ENCODE measurements at regions not wholly inside any gene's neighbourhood (a gene's known extent, or its start where the extent isn't known, plus 50 kb on each side); places are given as distances from the start of the nearest gene placed in this dataset.
A peak's percentile ranks its signal among the peaks of the same experiment; 100 is the strongest.

DNA sequence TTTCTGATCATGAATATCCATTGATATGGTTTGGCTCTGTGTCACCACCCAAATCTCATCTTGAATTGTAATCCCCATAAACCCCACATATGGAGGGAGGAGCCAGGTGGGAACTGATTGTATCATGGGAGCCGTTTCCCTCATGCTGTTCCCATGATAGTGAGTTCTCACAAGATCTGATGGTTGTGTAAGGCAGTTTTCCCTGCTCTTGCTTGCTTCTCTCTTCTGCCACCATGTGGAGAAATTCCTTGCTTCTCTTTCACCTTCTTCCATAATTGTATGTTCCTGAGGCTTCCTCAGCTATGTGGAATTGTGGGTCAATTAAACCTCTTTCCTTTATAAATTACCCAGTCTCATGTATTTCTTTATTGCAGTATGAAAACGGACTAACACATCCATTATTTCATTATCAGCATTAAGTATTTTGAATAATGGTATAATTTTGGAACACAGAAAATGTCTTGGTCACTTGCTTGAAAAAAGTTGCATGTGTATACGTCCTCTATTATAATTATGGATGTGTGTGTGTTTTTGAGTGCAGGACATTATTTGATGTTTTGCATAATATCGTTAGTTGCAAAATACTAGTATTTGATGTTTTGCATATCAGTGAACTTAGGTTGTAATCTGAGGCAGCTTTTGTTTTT lies 334.6 kb downstream of the PCDH10 start:
- DNase-seq (ENCODE audit: low read depth in 2 of 2) = peak in 1 of 2 donors; percentile 2

DNA sequence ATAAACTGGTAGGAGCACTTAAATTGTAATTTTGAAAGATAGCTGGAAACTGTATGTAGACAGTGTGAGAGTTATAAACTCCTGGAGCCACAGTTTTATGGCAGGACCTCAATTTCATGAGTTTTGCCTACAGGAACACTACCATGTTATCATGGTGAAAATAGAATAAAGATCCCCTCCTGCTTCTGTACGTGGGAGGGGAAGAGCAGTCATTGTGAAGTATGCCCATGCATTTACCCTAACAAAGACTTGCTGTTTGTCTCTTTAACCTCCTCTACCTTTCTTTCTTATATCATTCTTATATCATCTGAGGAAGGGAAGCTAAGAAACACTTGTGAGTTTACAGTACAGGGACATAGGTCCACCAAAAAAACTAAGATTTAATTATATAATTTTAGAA lies 327.0 kb downstream of the PCDH10 start:
- DNase-seq (ENCODE audit: low read depth in 2 of 2) = no peak

DNA sequence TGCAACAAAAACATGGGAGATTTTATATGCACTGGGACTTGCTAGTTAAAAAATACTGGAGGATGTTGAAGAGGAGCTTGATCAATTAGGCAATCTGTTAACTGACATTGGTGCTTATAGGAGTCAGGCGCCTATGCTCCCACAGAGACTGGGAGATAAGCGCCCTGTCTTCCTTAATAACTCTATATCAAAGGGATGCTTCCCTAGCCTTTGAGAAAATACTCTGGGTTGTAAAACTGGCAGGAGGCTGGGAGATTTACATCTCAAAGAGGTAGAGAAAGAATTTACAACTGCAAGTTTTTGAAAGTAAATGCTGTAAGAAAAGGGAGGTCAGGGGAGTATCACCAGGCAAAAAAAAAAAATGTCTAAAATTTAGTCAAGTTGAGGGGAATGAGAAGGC lies 325.4 kb downstream of the PCDH10 start:
- DNase-seq (ENCODE audit: low read depth in 2 of 2) = no peak

DNA sequence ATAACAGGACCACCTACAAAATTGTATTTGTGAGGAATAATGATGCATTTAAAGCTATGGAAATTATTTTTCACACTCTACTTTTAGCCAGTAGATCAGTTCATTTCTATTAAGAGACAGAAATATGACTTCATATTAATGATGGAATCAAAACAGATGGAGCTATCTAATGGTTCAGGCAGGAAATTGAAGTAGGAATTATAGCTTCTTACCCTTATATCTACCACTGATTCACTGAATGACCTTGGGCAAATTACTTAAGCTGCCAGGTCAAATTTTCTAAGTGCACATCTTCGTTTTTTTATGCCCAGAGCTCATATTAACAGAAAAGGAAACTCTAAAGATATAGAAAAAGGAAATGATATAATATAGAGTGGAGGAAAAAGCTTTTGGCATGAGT lies 323.1 kb downstream of the PCDH10 start:
- no peak for DNase-seq (ENCODE audit: low read depth in 2 of 2)

DNA sequence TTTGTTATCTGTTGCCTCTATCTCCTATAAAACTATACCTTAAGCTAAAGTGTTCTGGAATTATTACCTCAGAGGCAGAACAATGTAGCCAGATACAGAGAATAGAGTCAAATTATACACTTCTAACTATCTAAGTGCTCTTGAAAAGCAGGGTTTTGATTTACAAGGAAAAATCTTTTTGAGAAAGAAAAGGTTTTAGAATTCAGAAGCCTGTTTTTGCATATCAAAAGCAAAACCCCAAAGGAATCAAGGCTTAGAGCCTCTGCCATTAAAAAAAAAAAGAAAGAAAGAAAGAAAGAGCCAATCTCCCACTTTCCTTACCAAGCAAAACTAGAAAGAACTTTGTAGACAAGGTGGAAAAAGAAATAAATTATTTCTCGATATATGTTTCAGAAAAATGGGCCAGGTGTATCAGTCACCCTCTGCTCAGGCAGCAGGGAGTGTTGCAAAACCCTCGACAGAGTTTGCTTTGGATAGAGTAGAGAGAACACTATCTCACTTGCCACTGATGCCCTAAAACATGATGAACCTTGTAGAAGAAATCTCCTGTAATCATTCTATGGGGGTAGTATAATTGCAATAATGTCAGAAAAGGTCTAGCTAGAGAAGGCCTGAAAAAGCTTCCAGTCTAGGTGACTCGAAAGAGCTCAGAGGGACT lies 318.3 kb downstream of the PCDH10 start:
- no peak for DNase-seq (ENCODE audit: low read depth in 2 of 2)

DNA sequence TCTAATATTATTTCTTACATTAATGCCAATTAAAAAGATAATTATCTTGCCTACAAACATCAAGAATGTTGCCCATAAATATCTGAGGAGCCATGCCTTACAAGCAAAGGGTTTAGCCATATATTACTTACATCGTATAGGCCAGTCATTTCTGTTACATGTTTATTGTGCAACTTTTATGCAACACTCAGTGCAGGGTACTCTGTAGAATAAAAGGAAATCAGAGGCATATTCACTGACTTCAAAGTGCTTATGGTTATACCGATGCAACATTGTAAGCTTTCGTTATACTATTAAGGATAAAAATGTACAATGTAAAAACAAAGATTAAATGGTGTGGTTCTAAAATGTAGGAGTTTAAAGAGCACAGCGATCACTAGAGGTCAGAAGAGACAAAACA lies 315.9 kb downstream of the PCDH10 start:
- DNase-seq (ENCODE audit: low read depth in 2 of 2) = no peak

DNA sequence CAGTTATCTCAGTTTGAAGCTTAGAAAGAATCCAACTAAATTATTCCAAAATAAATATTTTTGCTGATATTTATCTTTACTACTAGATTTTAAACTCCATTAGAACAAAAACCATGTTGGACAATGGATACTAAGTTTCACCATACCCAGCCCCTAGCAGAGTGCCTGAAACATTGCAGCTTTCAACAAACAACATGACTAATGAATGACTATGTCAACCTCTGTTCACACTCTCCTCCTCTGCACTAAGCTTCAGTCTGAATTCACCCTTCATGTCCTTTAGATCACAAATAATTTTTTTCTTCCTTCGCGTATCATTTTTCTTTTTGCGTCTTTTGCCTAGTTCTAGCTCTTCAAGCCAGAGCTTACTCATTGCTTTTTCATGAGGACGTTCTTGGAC lies 315.2 kb downstream of the PCDH10 start:
- DNase-seq (ENCODE audit: low read depth in 2 of 2) = no peak

DNA sequence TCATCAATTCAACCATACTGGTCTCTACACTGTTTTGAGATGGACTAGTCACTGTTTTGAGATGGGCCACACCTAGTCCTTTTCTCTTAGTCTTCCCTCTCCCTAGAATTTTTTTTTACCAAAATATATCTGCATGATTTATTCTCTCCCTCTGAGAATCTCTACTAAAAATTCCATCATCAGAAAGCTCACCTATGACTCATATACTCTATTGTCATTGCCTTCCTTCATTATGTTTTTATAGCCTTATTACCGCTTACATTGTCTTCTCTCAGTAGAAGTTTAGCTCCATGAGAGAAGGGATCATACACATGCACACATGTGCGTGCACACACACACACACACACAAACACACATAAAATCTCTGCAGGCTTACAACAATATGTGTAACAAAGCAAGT lies 303.6 kb downstream of the PCDH10 start:
- DNase-seq (ENCODE audit: low read depth in 2 of 2) = no peak

DNA sequence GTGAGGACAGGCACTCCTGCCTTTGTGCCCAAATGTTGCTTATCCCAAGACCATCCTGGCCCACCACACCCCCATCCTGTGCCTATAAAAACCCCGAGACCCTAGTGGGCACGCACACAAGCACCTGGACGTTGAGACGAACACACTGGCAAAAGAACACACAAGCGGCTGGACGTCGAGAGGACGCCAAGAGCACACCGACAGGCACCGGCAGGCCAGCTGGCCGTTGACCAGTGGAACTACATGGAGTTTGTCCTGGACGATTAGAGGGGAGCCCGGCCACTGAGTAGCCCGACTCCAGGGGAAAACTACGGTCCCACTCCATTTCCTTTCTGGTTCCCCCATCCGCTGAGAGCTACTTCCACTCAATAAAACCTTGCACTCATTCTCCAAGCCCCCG lies 301.7 kb downstream of the PCDH10 start:
- no peak for DNase-seq (ENCODE audit: low read depth in 2 of 2)

DNA sequence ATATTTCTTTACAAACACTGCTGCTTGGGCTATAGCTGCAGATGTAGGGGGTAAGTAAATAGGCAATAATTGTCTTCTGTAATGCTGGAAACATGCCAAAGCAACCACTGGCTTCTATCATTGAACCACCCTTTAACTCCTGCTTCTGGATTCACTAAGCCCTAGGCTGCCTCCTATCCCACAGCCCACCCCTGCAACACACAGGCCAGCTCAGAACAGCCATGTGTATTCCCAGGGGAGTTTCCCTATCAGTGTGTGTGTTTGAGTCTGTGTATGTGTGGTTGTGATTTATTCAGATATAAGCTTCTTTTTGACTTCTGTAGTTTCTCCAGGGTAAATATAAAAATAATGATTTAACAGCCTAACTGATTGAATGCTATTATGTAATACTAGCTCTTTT lies 291.3 kb downstream of the PCDH10 start:
- no peak for DNase-seq (ENCODE audit: low read depth in 2 of 2)

DNA sequence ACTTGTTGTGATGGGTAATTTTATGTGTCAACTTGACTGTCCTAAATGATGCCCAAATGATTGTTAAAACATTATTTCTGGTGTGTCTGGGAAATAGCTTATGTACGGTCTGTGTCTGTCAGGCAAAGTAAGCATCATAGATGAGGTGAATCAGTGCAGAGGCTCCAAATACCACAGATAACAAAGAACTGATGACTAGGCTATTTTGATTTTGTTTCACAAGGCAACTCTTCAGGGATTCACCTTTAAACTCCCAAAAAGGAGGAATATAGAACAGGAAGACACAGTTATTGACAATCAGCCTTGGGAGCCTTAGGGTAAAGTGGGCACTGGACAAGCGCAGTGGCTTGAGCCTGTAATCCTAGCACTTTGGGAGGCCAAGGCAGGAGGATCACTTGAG lies 290.7 kb downstream of the PCDH10 start:
- no peak for DNase-seq (ENCODE audit: low read depth in 2 of 2)

DNA sequence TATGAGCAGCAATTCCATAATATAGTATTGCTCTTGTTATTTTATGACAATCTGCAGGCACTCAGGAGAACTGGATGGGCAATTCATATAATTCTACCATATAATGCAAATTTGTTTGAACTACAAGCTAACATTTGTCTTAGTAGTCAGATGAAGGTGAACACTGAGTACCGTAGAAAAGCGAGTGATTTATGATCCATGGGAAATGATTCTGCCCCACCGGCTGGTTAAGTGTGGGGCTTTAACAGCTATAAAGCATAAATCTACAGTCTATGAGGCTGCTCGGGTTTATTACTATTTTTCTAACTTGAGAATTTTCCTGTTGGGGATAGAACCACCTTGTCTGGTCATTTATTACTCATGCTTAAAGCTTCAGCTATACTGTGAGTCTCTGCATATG lies 275.5 kb downstream of the PCDH10 start:
- DNase-seq (ENCODE audit: low read depth in 2 of 2) = no peak

DNA sequence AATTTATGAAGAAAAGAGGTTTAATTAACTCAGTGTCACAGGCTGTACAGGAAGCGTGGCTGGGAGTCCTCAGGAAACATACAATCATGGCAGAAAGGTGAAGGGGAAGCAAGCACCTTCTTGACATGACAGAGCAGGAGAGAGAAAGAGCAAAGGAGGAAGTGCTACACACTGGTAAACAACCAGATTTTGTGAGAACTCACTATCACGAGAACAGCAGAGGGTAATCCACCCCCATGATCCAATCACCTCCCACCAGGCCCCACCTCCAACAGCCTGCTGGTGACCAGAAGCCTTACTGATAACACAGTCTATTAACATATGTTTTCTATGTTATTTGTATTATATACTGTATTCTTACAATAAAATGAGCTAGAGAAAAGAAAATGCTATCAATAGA lies 254.8 kb downstream of the PCDH10 start:
- DNase-seq (ENCODE audit: low read depth in 2 of 2) = no peak

DNA sequence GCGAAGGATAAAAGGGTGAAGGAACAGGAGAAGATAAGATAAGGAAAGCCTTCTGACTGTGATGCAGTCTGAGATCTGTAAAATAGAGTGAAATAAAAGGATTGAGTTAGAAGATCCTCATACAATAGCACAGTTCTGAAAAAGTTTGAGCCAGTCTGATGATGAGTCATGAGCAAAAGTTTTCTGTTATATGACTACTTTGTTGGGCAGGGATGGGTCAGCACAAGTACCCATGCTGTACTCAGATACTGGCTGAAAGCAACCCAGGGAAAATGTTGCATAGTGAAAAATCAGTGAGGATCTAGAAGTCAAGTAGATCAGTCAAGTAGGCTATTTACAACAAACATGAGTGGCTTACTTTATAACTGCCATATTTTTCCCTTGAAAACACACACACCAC lies 253.5 kb downstream of the PCDH10 start:
- no peak for DNase-seq (ENCODE audit: low read depth in 2 of 2)

DNA sequence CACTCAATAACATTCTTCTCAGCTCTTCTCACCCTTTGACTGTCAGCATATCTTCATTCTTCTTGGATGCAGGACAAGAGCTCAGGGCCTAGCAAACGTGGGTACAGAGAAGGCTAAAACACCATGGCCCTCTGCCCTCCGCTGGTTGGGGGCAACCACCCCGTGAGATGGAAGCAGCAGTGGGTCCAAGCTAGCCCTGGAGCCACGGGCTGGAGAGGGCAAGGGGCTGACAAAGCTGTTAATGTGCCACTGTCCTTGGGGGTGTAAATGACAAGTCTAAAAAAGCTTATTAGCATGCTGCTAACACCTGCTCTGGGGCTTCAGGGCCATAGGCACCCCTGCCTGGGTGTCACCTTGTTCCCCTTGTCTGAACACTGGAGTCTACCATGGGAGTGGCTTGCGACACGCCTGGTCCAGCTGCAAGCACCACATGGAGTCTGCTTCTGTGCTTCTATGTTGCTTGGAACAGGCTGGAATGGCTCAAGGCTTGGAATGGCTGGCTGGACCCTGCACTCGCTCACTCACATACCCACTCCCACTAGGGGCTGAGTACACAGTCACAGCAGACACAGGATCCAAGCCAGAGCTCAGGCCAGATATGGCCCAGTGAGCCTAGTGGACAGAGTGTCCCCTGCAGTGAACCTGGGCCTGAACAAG lies 246.0 kb downstream of the PCDH10 start:
- DNase-seq (ENCODE audit: low read depth in 2 of 2) = no peak

DNA sequence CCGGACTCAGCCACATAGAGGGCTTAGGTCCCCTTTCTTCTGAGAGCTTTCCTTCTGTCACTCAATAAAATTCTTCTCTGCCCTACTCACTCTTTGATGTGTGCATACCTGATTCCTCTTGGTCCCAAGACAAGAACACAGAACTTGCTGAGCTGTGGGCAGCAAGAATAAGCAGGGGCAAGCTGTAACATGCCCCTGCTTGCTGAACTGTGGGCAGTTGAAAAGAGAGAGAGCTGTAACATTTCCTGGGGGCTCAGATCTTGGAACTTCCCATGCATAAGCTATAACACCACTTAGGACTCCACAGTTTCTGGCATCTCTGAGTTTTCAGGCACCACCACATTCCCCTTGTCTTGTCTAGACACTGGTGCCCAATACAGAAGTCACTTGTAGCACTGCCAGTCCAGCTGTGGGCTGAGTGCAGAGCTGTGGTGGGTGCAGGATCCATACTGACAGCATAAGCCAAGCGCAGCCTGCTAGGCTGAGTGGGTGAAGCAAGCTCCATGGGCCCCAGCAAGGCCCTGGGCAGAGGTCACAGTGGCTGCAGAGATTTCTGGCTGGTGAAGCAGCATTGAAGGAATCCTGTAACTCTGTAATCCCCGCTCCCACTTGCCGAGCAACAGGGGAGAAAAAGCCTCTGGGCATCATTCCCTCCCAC lies 241.2 kb downstream of the PCDH10 start:
- DNase-seq (ENCODE audit: low read depth in 2 of 2) = no peak

DNA sequence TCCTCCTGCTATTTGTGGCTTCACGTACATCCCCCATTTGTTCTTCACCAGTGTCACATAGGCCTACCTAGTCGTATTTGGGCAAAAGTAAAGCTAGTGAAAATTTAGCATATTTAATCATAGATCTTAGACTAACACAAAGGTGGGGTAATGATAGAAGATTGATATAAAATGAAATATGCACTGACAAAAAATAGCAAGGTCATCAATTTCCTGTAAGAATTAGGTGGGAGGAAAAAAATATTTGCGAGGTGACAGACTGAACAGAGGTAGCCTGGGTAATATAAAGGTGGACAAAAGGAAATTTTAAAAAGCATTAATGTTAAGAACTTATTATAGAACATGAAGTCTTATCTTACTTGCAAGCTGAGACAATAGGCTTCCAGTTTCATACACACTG lies 239.9 kb downstream of the PCDH10 start:
- no peak for DNase-seq (ENCODE audit: low read depth in 2 of 2)

DNA sequence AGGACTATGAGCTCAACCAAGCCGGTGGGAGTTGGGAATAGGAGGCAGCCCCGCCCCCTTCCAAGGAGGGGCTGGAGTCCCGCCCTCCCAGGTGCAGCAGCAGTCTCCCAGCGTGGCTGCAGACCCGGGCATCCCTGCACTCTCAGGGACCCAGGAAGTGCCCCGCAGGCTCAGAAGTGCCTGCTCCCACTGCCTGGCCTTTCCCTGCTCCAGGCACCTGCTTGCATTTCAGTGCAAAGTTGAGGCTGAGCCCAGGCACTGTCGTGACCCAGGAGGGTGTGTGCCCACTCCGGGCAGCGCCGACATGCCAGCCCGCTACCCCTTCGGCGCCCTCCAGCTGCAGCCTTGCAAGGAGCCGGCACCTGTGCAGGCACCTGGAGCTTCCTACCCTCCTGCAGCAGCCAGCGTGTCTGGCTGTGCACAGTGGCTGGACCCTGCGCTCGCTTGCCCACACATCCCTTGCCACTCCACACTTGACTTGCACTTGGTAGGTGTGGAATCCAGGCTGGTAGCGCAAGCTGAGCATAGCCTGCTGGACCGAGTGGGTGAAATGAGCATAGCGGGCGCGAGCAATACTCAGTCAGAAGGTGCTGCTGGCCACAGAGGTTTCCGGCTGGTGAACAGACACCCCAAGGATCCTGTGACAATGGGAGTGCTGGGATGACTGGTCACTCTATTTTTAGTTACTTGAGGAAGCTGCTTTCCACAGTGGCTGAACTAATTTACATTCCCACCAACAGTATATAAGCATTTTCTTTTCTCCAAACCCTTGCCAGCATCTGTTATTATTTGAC lies 236.3 kb downstream of the PCDH10 start:
- DNase-seq (ENCODE audit: low read depth in 2 of 2) = no peak

DNA sequence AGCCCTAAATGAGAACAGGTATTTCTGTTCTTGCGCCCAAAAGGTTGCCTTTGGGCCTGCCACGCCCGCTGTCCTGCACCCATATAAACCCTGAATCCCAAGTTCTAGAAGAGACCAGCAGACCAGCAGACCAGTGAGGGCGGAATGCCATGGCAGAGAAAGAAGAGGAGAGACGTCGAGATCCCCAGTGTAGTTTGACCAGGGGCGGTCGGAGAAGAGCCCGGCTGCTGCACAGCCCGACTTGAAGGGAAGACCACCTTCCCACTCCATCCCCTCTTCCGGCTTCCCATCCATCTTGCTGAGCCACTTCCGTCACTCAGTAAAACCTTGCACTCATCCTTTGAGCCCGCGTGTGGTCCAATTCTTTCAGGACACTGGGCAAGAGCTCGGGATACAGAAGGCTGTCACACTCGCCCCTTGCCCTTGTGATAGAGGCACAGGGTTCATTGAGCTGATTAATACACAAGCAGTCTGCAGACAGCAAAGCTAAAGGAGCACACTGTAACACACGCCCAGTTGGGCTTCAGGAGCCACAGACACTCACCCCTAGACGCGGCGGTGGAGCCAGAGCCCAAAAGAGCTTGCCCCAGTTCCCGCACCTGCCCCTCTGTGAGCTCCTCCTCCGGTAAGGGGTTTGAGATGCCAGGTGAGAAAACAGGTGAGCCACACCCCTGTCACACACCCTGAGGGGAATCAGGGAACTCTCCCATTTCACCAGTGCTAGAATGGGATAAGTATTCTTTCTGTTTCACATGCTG lies 230.8 kb downstream of the PCDH10 start:
- DNase-seq (ENCODE audit: low read depth in 2 of 2) = no peak

DNA sequence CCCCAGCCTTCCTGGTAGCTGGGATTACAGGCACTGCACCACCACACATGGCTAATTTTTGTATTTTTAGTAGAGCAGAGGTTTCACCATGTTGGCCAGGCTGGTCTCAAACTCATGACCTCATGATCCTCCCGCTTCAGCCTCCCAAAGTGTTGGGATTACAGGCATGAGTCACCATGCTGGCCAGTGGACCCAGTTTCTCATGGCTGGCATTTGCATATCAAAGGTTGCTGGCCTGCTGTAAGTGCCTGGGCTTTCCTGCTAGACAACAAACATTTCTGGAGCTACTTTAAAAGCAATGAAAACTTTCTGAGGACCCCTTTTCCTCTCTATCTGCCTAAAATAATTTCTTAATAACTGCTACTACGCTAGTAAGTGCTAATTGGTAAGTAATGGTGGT lies 228.2 kb downstream of the PCDH10 start:
- DNase-seq (ENCODE audit: low read depth in 2 of 2) = no peak

DNA sequence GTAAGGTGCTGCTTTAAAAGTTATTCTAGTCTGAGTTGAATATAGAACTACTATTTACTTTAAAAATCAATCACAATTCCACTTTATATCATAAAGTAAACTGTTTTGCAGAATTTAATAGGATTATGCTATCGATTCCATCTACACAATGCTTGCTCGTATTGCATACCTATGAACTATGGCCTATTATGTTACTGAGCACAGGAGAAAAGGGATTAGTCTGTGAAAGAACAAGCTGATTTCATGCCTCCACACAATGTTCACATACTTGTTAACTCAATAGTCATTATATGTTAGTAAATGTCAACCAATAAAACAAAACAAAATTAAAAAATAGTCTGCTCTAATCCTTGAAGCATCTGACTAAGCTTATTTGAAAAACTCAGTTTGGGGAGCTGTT lies 223.6 kb downstream of the PCDH10 start:
- DNase-seq (ENCODE audit: low read depth in 2 of 2) = no peak
